IMR-90 (cell line): ENCODE measurements at regions not wholly inside any gene's neighbourhood (a gene's known extent, or its start where the extent isn't known, plus 50 kb on each side); places are given as distances from the start of the nearest gene placed in this dataset.

Experiments
- ATAC-seq: fragments of 200-7000 bp; cut with Tn5 transposase; 2 replicates; pipeline ENCODE4 v1.9.1; 2020; ENCODE audit warnings: low read depth, mild to moderate bottlenecking, moderate library complexity
- BruUV-seq: library from RNA; stranded (reverse); fragments of 400-500 nt; replicated peaks from 2 replicates; lab custom pipeline; 2021; lab: Mats Ljungman, UMichigan
- CTCF ChIA-PET: fragments of 300-600 bp; formaldehyde crosslinking; extraction: SDS; loops from one replicate; lab custom pipeline; 2021; ENCODE audit warnings: antibody characterized with exemption; lab: Yijun Ruan, JAX
- POLR2A ChIA-PET: fragments of 300-600 bp; sonication (Branson Sonifier 250); formaldehyde crosslinking; loops from one replicate; lab custom pipeline; 2022; ENCODE audit warnings: antibody characterized with exemption; ENCODE audit not compliant: unreplicated experiment; lab: Charles Lee
- DNase-seq: peaks from one replicate; pipeline ENCODE4 v3.0.0; 2013
- H2AFZ ChIP-seq: replicated peaks from 2 replicates; pipeline ENCODE3; 2013; ENCODE audit warnings: low read length, mild to moderate bottlenecking; ENCODE audit not compliant: poor library complexity
- H2AK5ac ChIP-seq: 2 replicates; pipeline ENCODE4 v1.6.1; 2013; ENCODE audit warnings: low read depth, low read length, inconsistent platforms
- H2AK9ac ChIP-seq: replicated peaks from 2 replicates; pipeline ENCODE3; 2013; ENCODE audit warnings: mild to moderate bottlenecking, low read depth, low read length, moderate library complexity; ENCODE audit not compliant: poor library complexity
- H2BK120ac ChIP-seq: 2 replicates; pipeline ENCODE4 v1.6.1; 2013; ENCODE audit warnings: low read depth, low read length, inconsistent platforms
- H2BK15ac ChIP-seq: 3 replicates; pipeline ENCODE4 v1.6.1; 2013; ENCODE audit warnings: low read depth, low read length, inconsistent platforms
- H2BK20ac ChIP-seq: 2 replicates; pipeline ENCODE4 v1.6.1; 2013; ENCODE audit warnings: low read depth, mild to moderate bottlenecking, inconsistent platforms, low read length, moderate library complexity
- H2BK5ac ChIP-seq: 2 replicates; pipeline ENCODE4 v1.6.1; 2013; ENCODE audit warnings: mild to moderate bottlenecking, low read depth, low read length, inconsistent platforms; ENCODE audit not compliant: poor library complexity, severe bottlenecking
- H3K14ac ChIP-seq: replicated peaks from 2 replicates; pipeline ENCODE4 v1.6.1; 2013; ENCODE audit warnings: low read depth, low read length, inconsistent platforms
- H3K18ac ChIP-seq: 2 replicates; pipeline ENCODE4 v1.6.1; 2013; ENCODE audit warnings: low read depth, low read length, control low read depth
- H3K23ac ChIP-seq: 2 replicates; pipeline ENCODE4 v1.6.1; 2013; ENCODE audit warnings: low read depth, low read length, inconsistent platforms
- H3K27ac ChIP-seq: 2 replicates; pipeline ENCODE4 v1.5.1; 2013; ENCODE audit warnings: mild to moderate bottlenecking, control low read depth, low read length; ENCODE audit not compliant: insufficient read depth
- H3K27me3 ChIP-seq: 2 replicates; pipeline ENCODE4 v1.6.1; 2013; ENCODE audit warnings: low read length; ENCODE audit not compliant: control insufficient read depth, insufficient read depth
- H3K36me3 ChIP-seq: 2 replicates; pipeline ENCODE4 v1.6.1; 2013; ENCODE audit warnings: low read length, mixed read lengths; ENCODE audit not compliant: control insufficient read depth, insufficient read depth
- H3K4ac ChIP-seq: 2 replicates; pipeline ENCODE4 v1.6.1; 2013; ENCODE audit warnings: low read depth, low read length, inconsistent platforms
- H3K4me1 ChIP-seq: 2 replicates; pipeline ENCODE4 v1.6.1; 2013; ENCODE audit warnings: low read length, mixed read lengths; ENCODE audit not compliant: control insufficient read depth, insufficient read depth
- H3K4me2 ChIP-seq: 2 replicates; pipeline ENCODE4 v1.6.1; 2013; ENCODE audit warnings: low read depth, mild to moderate bottlenecking, control low read depth, low read length, moderate library complexity
- H3K4me3 ChIP-seq: 2 replicates; pipeline ENCODE4 v1.5.1; 2013; ENCODE audit warnings: low read depth, mild to moderate bottlenecking, control low read depth, low read length, moderate library complexity; ENCODE audit not compliant: insufficient read depth
- H3K56ac ChIP-seq: 2 replicates; pipeline ENCODE4 v1.6.1; 2013; ENCODE audit warnings: low read length, inconsistent platforms; ENCODE audit not compliant: insufficient read depth; ENCODE audit errors: extremely low read depth
- H3K79me1 ChIP-seq, 2 experiments: 2 replicates each; pipeline ENCODE4 v1.6.1; 2013; ENCODE audit warnings: low read length in 2 of 2, inconsistent platforms in 1 of 2, low read depth in 1 of 2
- H3K9ac ChIP-seq: 2 replicates; pipeline ENCODE4 v1.6.1; 2013; ENCODE audit warnings: low read depth, low read length, control low read depth
- H3K9me1 ChIP-seq: 2 replicates; pipeline ENCODE4 v1.6.1; 2013; ENCODE audit warnings: low read length, inconsistent platforms; ENCODE audit not compliant: insufficient read depth
- H3K9me3 ChIP-seq: 2 replicates; pipeline ENCODE4 v1.6.1; 2013; ENCODE audit warnings: low read length; ENCODE audit not compliant: control insufficient read depth, insufficient read depth
- H4K20me1 ChIP-seq: 2 replicates; pipeline ENCODE4 v1.6.1; 2013; ENCODE audit warnings: low read length, inconsistent platforms; ENCODE audit not compliant: insufficient read depth
- H4K5ac ChIP-seq: 2 replicates; pipeline ENCODE4 v1.6.1; 2013; ENCODE audit warnings: mild to moderate bottlenecking, low read depth, low read length, control low read depth
- H4K8ac ChIP-seq, 2 experiments: 2 replicates each; pipeline ENCODE4 v1.6.1; 2013; ENCODE audit warnings: low read depth in 2 of 2, low read length in 2 of 2, control low read depth in 1 of 2, inconsistent platforms in 1 of 2
- H4K91ac ChIP-seq: 2 replicates; pipeline ENCODE4 v1.6.1; 2013; ENCODE audit warnings: low read depth, low read length, inconsistent platforms; ENCODE audit not compliant: insufficient read depth
- BHLHE40 ChIP-seq: fragments of 150-350 bp; IDR thresholded peaks from 2 replicates; pipeline ENCODE4 v1.6.1; 2016; ENCODE audit warnings: mild to moderate bottlenecking, low read depth, low read length
- CEBPB ChIP-seq: IDR thresholded peaks from 2 replicates; pipeline ENCODE4 v1.6.1; 2012; ENCODE audit warnings: low read depth, low read length, improper control_type of control experiment
- FOS ChIP-seq: fragments of 150-350 bp; IDR thresholded peaks from 2 replicates; pipeline ENCODE4 v1.6.1; 2016; ENCODE audit warnings: low read depth, low read length
- MAFK ChIP-seq: IDR thresholded peaks from 2 replicates; pipeline ENCODE4 v1.6.1; 2012; ENCODE audit warnings: low read depth, low read length, improper control_type of control experiment
- MXI1 ChIP-seq: IDR thresholded peaks from 2 replicates; pipeline ENCODE4 v1.6.1; 2012; ENCODE audit warnings: low read depth, mild to moderate bottlenecking, low read length, moderate library complexity, borderline replicate concordance
- NFE2L2 ChIP-seq: fragments of 150-350 bp; IDR thresholded peaks from 2 replicates; pipeline ENCODE4 v1.6.1; 2016; ENCODE audit warnings: low read depth, mild to moderate bottlenecking, low read length
- POLR2A ChIP-seq: IDR thresholded peaks from 2 replicates; pipeline ENCODE4 v1.6.1; 2012; ENCODE audit warnings: mild to moderate bottlenecking, low read depth, low read length
- RCOR1 ChIP-seq: IDR thresholded peaks from 2 replicates; pipeline ENCODE4 v1.6.1; 2012; ENCODE audit warnings: mild to moderate bottlenecking, low read length, improper control_type of control experiment; ENCODE audit not compliant: insufficient replicate concordance
- RFX5 ChIP-seq: IDR thresholded peaks from 2 replicates; pipeline ENCODE4 v1.8.0; 2012; ENCODE audit warnings: low read depth, mild to moderate bottlenecking, low read length, moderate library complexity
- SMC3 ChIP-seq: fragments of 150-350 bp; IDR thresholded peaks from 2 replicates; pipeline ENCODE4 v1.6.1; 2016; ENCODE audit warnings: low read depth, mild to moderate bottlenecking, antibody characterized with exemption, low read length, moderate library complexity
- WGBS, 2 experiments: methylation state at CpG; one replicate each; pipeline versions ENCODE4 v1.1.5 to v1.1.7; 2013; ENCODE audit warnings: missing lambda C conversion rate in 2 of 2; ENCODE audit not compliant: insufficient read length in 1 of 2; ENCODE audit errors: extremely low coverage in 2 of 2; 5-methylcytosine and 5-hydroxymethylcytosine counted together
- dilution Hi-C: fragments of 300-500 bp; cut with HindIII; formaldehyde crosslinking; loops from one replicate; pipeline ENCODE4 v1.14.3; 2018; ENCODE audit warnings: low sequenced_read_pairs; ENCODE audit not compliant: unreplicated experiment
- in situ Hi-C: fragments of 300-500 bp; cut with MboI; formaldehyde crosslinking; loops from 3 replicates; pipeline ENCODE4 v1.14.3; 2019; ENCODE audit warnings: low sequenced_read_pairs, inconsistent platforms, mixed read lengths
- intact Hi-C: fragments of 100-400 bp; cut with micrococcal nuclease; formaldehyde crosslinking; loops from 2 replicates; pipeline ENCODE4 v1.10.0; 2022
- TF ChIP-seq, protein P1 (sequence below): fragments of 150-350 bp; IDR thresholded peaks from 2 replicates; pipeline ENCODE4 v1.6.1; 2016; ENCODE audit warnings: low read depth, mild to moderate bottlenecking, low read length, moderate library complexity, borderline replicate concordance
- TF ChIP-seq, protein P2 (sequence below): conservative IDR thresholded peaks from 2 replicates; pipeline ENCODE4 v1.5.1; 2012; ENCODE audit warnings: mild to moderate bottlenecking, low read depth, low read length, improper control_type of control experiment

DNA sequence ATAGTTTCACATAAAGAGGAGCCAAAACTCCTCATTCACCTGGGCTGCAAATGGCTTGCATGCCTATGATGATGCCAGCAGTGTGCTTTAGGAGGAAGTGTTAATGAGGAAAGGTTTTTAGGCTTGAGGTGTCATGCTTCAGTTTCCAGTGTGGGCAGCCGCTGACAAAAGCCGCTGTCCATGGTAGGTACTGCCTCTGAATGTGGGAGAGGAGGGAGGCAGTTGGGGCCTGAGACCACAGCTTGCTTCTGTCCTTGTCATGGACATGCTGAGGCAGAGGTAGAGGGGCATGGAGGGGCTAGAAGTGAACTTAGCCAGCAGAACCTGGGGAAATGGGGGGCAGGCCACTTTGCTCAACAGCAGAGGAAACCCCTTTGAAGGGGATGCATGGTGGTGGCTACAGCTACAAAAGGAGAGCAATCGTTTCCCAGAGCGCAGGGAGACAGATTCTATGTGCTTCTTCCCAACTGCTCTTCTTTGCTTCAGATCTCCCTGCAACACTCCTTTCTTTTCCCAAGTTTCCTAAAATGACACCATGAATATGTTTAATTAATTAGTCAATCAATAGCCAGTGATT is 372.1 kb upstream of the CNR1 start:
- no TSS peak for BruUV-seq
- TF ChIP-seq NFE2L2 (no peak), FOS (no peak), MAFK (no peak), RCOR1 (no peak), BHLHE40 (no peak), CEBPB (no peak), POLR2A (no peak), SMC3 (no peak), RFX5 (no peak), MXI1 (no peak)
- TF ChIP-seq, protein P1, sequence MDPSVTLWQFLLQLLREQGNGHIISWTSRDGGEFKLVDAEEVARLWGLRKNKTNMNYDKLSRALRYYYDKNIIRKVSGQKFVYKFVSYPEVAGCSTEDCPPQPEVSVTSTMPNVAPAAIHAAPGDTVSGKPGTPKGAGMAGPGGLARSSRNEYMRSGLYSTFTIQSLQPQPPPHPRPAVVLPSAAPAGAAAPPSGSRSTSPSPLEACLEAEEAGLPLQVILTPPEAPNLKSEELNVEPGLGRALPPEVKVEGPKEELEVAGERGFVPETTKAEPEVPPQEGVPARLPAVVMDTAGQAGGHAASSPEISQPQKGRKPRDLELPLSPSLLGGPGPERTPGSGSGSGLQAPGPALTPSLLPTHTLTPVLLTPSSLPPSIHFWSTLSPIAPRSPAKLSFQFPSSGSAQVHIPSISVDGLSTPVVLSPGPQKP = no peak
- TF ChIP-seq, protein P2, sequence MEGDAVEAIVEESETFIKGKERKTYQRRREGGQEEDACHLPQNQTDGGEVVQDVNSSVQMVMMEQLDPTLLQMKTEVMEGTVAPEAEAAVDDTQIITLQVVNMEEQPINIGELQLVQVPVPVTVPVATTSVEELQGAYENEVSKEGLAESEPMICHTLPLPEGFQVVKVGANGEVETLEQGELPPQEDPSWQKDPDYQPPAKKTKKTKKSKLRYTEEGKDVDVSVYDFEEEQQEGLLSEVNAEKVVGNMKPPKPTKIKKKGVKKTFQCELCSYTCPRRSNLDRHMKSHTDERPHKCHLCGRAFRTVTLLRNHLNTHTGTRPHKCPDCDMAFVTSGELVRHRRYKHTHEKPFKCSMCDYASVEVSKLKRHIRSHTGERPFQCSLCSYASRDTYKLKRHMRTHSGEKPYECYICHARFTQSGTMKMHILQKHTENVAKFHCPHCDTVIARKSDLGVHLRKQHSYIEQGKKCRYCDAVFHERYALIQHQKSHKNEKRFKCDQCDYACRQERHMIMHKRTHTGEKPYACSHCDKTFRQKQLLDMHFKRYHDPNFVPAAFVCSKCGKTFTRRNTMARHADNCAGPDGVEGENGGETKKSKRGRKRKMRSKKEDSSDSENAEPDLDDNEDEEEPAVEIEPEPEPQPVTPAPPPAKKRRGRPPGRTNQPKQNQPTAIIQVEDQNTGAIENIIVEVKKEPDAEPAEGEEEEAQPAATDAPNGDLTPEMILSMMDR = no peak
- ChIA-PET CTCF (interaction anchor here (0.6 kb wide), 1 partner anchor 929 kb away, joined by 6 read pairs; no protein-coding TSS in a partner anchor), POLR2A (no interaction called here)
- Histone ChIP-seq H2AFZ (no peak overlapping the region), H3K27me3 (no peaks in the 10 kb centered on the region), H2AK9ac (no peak overlapping the region), H2BK120ac (no peak overlapping the region), H2BK15ac (no peak overlapping the region), H3K27ac (no peak overlapping the region), H4K8ac (no peak overlapping the region), H3K9me3 (no peaks in the 10 kb centered on the region), H3K14ac (no peak overlapping the region), H2BK20ac (no peak overlapping the region), H3K9me1 (no peaks in the 10 kb centered on the region), H4K20me1 (no peaks in the 10 kb centered on the region), H3K79me1 (no peaks in the 10 kb centered on the region), H3K9ac (no peak overlapping the region), H4K5ac (no peak overlapping the region), H3K23ac (no peak overlapping the region), H3K4ac (no peak overlapping the region), H3K56ac (no peak overlapping the region), H2BK5ac (no peak overlapping the region), H3K4me1 (no peaks in the 10 kb centered on the region), H3K36me3 (no peaks in the 10 kb centered on the region), H3K4me2 (no peak overlapping the region), H2AK5ac (no peak overlapping the region), H3K4me3 (no peak overlapping the region), H4K91ac (no peak overlapping the region), H3K18ac (no peak overlapping the region)
- 40% methylated on average over 1 of the region's 4 CpGs; no CpG with 5 or more reads in 1 of the 2 experiments for WGBS, 2 experiments
- in situ Hi-C loops = no loop called here
- no peak for DNase-seq
- no peak for ATAC-seq
- dilution Hi-C loops = no loop called here
- intact Hi-C loops = no loop called here
